ENCODE measurements at regions not wholly inside any gene's neighbourhood (a gene's known extent, or its start where the extent isn't known, plus 50 kb on each side); places are given as distances from the start of the nearest gene placed in this dataset.
A peak's percentile ranks its signal among the peaks of the same experiment; 100 is the strongest.

GRCh38 chr6:126628125-126628524 is 288.2 kb downstream of the CENPW start:
- no peak for TF ChIP-seq CEBPZ (IDR thresholded peaks at IDR 0.05; ENCODE audit: low read depth, low read length)
- no peak for TF ChIP-seq SUZ12 (IDR thresholded peaks at IDR 0.05; ENCODE audit: unreplicated experiment)
- TF ChIP-seq, protein P1, sequence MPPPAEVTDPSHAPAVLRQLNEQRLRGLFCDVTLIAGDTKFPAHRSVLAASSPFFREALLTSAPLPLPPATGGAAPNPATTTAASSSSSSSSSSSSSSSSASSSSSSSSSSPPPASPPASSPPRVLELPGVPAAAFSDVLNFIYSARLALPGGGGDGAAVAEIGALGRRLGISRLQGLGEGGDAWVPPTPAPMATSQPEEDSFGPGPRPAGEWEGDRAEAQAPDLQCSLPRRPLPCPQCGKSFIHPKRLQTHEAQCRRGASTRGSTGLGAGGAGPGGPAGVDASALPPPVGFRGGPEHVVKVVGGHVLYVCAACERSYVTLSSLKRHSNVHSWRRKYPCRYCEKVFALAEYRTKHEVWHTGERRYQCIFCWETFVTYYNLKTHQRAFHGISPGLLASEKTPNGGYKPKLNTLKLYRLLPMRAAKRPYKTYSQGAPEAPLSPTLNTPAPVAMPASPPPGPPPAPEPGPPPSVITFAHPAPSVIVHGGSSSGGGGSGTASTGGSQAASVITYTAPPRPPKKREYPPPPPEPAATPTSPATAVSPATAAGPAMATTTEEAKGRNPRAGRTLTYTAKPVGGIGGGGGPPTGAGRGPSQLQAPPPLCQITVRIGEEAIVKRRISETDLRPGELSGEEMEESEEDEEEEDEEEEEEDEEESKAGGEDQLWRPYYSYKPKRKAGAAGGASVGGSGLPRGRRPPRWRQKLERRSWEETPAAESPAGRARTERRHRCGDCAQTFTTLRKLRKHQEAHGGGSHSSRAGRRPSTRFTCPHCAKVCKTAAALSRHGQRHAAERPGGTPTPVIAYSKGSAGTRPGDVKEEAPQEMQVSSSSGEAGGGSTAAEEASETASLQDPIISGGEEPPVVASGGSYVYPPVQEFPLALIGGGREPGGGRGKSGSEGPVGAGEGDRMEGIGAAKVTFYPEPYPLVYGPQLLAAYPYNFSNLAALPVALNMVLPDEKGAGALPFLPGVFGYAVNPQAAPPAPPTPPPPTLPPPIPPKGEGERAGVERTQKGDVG (CRISPR knock-in tag; IDR thresholded peaks at IDR 0.05) = no peak
- TF ChIP-seq MAX (IDR thresholded peaks at IDR 0.05; ENCODE audit: low read depth, low read length) = no peak
- no peak for TF ChIP-seq CHD2 (IDR thresholded peaks at IDR 0.05; ENCODE audit: borderline replicate concordance, low read depth, low read length)
- TF ChIP-seq BCLAF1 (IDR thresholded peaks at IDR 0.05) = no peak
- TF ChIP-seq CTCF (IDR thresholded peaks at IDR 0.05 in 2 of 3, conservative IDR thresholded peaks at IDR 0.05 in 1 of 3; ENCODE audit: control insufficient read depth in 2 of 3, extremely low read depth in 1 of 3, insufficient read depth in 1 of 3, low read depth in 3 of 3, low read length in 3 of 3) = peak; percentile 22 to 41 (median 39); a peak in 5 of 6 replicates
- no peak for TF ChIP-seq ZNF384 (IDR thresholded peaks at IDR 0.05; ENCODE audit: borderline replicate concordance, low read depth, low read length)
- no peak for TF ChIP-seq JUND (IDR thresholded peaks at IDR 0.05; ENCODE audit: low read depth, low read length)
- TF ChIP-seq EP300 (IDR thresholded peaks at IDR 0.05; ENCODE audit: borderline replicate concordance in 1 of 2, control insufficient read depth in 1 of 2, low read depth in 2 of 2, low read length in 2 of 2) = no peak

All from GM12878 (cell line).